LNCaP clone FGC (cell line): ENCODE measurements at regions not wholly inside any gene's neighbourhood (a gene's known extent, or its start where the extent isn't known, plus 50 kb on each side); places are given as distances from the start of the nearest gene placed in this dataset.

ENCODE experiments used
- DNase-seq: peaks from one replicate; pipeline ENCODE4 v3.0.0-alpha.2; 2011; ENCODE audit warnings: low read depth
- H3K4me3 ChIP-seq: 2 replicates; pipeline ENCODE4 v1.5.1; 2011; ENCODE audit warnings: mild to moderate bottlenecking, low read depth, low read length, control low read depth
- TF ChIP-seq, protein P1 (sequence below): IDR thresholded peaks from 2 replicates; pipeline ENCODE4 v1.5.1; 2012; ENCODE audit warnings: mild to moderate bottlenecking; ENCODE audit not compliant: control insufficient read depth, insufficient read depth; ENCODE audit errors: extremely low read depth

DNA sequence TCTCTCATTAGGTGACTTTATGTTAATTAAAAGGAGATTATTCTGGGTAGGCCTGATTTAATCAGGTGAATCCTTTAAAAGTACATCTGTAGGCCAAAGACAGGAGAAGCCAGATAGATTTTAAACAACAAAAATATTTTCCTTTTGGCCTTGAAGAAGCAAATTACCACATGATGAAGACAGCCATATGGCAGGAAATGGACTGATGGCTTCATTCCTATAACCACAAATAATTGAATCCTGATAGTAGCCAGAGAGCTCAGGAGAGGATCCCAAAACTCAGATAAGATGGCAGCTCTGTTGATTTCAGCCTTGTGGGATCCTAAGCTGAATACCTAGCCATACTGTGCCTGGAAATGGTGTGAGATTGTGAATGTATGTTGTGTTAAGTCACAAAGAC lies 66.1 kb upstream of the PRKX start:
- no peak for DNase-seq
- TF ChIP-seq, protein P1, sequence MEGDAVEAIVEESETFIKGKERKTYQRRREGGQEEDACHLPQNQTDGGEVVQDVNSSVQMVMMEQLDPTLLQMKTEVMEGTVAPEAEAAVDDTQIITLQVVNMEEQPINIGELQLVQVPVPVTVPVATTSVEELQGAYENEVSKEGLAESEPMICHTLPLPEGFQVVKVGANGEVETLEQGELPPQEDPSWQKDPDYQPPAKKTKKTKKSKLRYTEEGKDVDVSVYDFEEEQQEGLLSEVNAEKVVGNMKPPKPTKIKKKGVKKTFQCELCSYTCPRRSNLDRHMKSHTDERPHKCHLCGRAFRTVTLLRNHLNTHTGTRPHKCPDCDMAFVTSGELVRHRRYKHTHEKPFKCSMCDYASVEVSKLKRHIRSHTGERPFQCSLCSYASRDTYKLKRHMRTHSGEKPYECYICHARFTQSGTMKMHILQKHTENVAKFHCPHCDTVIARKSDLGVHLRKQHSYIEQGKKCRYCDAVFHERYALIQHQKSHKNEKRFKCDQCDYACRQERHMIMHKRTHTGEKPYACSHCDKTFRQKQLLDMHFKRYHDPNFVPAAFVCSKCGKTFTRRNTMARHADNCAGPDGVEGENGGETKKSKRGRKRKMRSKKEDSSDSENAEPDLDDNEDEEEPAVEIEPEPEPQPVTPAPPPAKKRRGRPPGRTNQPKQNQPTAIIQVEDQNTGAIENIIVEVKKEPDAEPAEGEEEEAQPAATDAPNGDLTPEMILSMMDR = no peak
- H3K4me3 ChIP-seq = no peak overlapping the region

DNA sequence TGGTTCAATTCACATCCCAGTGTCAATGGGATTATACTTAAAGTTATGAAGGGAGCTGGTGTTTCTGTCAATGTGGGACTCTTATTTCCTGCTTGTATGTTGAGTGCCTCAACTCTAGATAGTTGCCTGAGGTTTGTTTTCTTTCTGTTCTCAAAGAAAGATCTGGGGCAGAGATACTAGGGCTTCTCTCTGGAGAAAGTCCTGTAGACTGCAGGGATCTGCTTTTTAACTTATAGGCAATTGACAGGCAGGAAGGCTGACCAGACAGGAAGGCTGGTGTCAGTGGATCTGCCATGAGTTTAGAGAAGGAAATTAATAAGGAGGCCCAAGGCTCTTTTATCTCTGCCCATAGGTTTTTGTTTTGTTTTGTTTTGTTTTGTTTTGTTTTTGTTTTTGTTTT lies 64.0 kb upstream of the PRKX start:
- no peak overlapping the region for H3K4me3 ChIP-seq
- DNase-seq = no peak
- TF ChIP-seq, protein P1 = no peak

DNA sequence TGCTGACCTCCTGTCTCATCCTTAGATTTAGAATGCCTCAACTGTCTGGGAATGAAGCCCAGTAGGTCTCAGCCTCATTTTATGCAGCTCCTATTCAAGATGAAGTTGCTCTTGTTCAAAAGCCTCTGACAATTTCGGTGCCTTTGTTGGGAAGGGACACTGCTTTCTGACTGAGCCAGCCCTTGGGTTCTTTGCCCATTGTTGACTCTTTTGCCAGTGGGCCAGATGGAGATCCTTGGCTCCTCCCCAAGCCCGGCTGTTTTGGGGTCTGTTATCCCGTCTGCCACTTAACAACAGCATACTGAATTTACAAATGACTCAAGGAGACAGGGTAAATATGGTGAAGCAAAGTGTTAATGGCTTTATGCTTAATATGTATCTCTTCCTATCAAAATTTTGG lies 58.3 kb upstream of the PRKX start:
- no peak for DNase-seq
- no peak overlapping the region for H3K4me3 ChIP-seq
- TF ChIP-seq, protein P1 = no peak

DNA sequence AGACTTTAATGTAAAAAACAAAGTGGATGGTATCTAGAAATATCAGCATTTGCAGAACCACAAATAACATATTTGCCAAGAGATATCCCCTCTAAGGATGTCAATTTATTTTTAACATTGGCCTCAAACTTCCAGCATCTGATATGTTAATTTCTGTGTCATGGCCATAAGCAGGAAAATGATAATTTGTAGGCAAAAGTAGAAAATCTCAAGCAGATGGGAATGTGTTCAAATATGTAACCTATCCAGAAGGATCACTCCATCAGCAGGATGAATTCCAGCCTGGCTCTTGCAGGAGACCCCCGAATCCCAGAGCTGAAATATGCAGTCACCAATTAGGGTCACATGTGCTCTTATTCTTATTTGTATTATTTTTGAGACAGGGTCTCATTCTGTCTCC lies 55.4 kb upstream of the PRKX start:
- no peak for DNase-seq
- no peak overlapping the region for H3K4me3 ChIP-seq
- TF ChIP-seq, protein P1 = no peak
